ENCODE measurements at regions not wholly inside any gene's neighbourhood (a gene's known extent, or its start where the extent isn't known, plus 50 kb on each side); places are given as distances from the start of the nearest gene placed in this dataset.

GRCh38 chr18:46416706-46417638, 240.0 kb downstream of the LOXHD1 start:
- no peak overlapping the region for H3K4me3 ChIP-seq (replicated peaks in 1 of 2; ENCODE audit: low read depth in 2 of 2, low read length in 2 of 2)
- no peak for TF ChIP-seq CTCF (IDR thresholded peaks at IDR 0.05; ENCODE audit: low read depth, low read length)
- DNase-seq (ENCODE audit: low read depth in 2 of 2): no peak

DNA sequence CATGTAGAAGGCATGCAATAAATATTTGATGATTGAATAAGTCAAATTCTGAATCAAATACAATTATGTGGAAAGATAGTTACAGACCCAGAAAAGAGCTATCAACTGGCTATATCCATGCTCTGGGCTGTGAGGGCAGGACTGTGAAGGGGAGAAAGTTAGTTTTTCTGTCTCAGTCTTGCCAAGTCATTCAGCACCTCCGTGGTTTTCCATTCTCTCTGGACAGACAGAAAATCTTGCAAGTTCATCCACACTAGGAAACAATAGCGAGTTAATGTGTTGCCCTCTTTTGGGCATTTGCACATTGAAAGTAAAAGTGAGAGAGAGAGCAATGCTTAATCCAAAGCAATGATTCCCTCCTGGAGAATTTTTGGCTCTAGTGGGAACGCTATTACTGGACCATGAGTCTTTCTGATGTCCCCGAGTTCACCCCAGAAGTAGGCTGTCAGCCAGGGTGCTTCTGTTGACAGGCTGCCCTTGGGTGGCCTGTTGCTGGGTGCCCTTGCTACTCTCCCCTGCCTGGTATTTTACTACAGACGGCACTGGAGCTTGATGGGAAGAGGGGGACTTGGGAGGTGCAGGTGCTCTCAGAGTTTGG, 238.3 kb downstream of the LOXHD1 start:
- no peak overlapping the region for H3K4me3 ChIP-seq (replicated peaks in 1 of 2; ENCODE audit: low read depth in 2 of 2, low read length in 2 of 2)
- TF ChIP-seq CTCF (IDR thresholded peaks at IDR 0.05; ENCODE audit: low read depth, low read length): no peak
- no peak for DNase-seq (ENCODE audit: low read depth in 2 of 2)

DNA sequence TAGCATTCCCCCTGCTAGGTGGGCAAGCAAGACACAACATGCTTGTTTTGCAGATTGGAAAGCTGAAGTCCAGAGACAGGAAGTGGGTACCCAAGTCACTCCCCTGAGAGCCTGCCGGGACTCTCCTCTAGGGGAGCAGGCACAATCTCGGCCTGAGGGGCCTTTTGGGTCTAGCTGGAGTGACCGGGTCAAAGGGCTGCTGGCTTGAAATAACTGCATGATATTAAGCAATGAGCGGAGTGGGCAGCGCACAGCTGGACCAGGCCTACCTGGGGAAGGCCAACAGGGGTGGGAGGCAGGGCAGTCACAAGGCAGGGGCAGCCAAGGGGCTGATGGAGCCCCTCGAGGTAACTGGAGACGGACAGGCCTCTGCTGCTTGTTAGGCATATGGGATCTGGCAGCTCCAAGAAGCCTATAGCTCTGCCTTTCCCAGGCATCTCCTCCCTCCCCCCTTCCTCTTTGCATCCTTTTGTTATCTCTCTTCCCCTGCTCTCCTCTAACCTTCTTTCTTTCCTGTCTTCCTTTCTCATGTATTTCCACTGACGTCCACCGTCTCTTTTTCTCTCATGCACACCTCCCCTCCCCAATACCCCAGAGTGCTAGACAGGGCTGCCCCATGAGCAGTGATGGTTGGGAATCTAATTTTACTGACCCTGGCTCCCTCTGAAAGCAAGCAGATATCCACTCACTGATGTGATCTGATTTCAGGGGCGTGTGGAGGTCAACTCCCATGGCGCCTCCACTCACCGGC, 237.5 kb downstream of the LOXHD1 start:
- no peak for DNase-seq (ENCODE audit: low read depth in 2 of 2)
- H3K4me3 ChIP-seq (replicated peaks in 1 of 2; ENCODE audit: low read depth in 2 of 2, low read length in 2 of 2): no peak overlapping the region
- TF ChIP-seq CTCF (IDR thresholded peaks at IDR 0.05; ENCODE audit: low read depth, low read length): no peak

DNA sequence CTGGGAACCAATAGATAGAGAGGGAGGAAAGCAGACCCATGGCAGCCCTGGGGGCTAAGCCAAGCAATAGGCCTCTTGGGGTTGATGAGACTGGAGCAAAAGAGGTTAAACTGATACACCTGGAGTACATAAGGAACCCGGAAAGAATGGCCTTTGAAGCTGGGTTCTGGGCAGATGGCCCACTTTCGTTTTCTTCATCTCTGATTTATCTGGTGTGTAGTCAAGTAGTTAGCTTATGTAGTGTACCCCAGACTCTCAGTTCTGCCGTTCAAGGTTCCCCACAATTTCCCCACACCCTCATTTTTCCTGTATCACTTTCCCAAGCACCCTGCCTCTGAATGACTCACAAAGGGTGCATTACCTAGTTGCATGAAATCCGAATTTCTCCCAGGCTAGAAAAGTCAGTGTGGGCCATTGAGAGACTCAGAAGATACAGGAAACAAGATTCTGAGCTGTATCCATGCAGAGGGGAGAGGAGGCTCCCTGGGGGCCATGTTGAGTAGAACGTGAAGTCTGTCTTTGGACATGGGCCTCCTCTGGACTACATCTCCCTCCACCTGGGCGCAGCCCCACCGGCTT, 235.0 kb downstream of the LOXHD1 start:
- no peak overlapping the region for H3K4me3 ChIP-seq (replicated peaks in 1 of 2; ENCODE audit: low read depth in 2 of 2, low read length in 2 of 2)
- no peak for DNase-seq (ENCODE audit: low read depth in 2 of 2)
- no peak for TF ChIP-seq CTCF (IDR thresholded peaks at IDR 0.05; ENCODE audit: low read depth, low read length)

DNA sequence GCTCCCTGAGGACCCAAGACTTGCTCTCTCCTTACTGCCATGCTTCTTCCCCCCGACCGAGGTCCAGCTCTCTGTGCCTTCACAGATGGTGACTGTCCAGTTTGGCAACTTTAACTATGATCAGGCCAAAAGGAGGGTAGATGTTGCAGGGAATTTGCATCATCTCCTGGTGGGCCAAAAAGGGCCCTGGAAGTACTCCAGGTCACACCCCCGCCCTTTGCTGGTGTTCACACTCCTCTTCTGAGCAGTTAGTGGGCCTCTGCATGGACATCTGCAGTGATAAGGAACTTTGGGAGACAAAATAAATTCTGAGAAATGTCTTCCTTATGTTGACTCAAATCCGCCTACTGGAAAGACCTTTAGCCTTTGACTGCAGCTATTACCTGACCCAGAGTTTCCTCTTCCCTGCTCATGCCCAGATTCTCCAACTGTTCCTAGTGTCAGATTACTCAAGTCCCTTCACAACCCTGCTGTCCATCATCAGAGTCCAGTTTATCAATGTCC, 234.4 kb downstream of the LOXHD1 start:
- no peak overlapping the region for H3K4me3 ChIP-seq (replicated peaks in 1 of 2; ENCODE audit: low read depth in 2 of 2, low read length in 2 of 2)
- no peak for TF ChIP-seq CTCF (IDR thresholded peaks at IDR 0.05; ENCODE audit: low read depth, low read length)
- DNase-seq (ENCODE audit: low read depth in 2 of 2): no peak

DNA sequence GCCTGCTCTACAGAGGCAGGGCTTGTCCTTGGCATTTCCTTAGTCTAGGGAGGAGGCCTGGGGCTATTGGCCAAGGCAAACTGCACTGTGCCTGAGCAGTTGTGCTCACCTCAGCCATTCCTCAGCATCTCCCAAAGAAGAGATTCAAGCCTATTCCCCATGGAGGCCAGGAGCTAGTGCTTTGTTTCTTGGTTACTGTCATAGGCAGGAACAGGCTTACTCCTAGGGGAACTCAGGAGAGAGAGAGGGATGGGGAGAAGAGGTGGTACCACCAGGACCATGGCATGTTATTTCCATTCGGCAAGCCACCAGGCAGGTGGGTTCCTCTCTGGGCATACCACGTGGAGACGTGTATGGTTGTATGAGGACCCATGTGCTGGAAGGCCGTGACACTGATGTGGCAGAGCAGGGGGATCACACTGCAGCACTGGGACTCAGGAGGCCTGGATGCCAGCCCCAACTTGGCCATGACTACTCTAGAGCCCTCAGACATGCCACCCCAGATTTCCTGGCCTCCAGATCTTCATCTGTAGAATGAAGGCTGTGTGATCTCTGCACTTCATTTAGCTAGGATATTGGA, 233.7 kb downstream of the LOXHD1 start:
- no peak for DNase-seq (ENCODE audit: low read depth in 2 of 2)
- H3K4me3 ChIP-seq (replicated peaks in 1 of 2; ENCODE audit: low read depth in 2 of 2, low read length in 2 of 2): no peak overlapping the region
- no peak for TF ChIP-seq CTCF (IDR thresholded peaks at IDR 0.05; ENCODE audit: low read depth, low read length)
